ENCODE measurements at regions not wholly inside any gene's neighbourhood (a gene's known extent, or its start where the extent isn't known, plus 50 kb on each side); places are given as distances from the start of the nearest gene placed in this dataset.

- TF ChIP-seq CTCF (IDR thresholded peaks at IDR 0.05): no peak
- no peak for TF ChIP-seq EZH2phosphoT487 (IDR thresholded peaks at IDR 0.05)
- TF ChIP-seq EZH2 (IDR thresholded peaks at IDR 0.05): no peak
Observed at GRCh38 chr7:36777855-36778254, 53.6 kb upstream of the AOAH start.

All from neural progenitor cell (in vitro differentiated cells).